D721Med (cell line): ENCODE measurements at regions not wholly inside any gene's neighbourhood (a gene's known extent, or its start where the extent isn't known, plus 50 kb on each side); places are given as distances from the start of the nearest gene placed in this dataset.

Source experiments
- DNase-seq: peaks from one replicate; pipeline ENCODE4 v3.0.0; 2011; ENCODE audit warnings: low spot score; ENCODE audit not compliant: insufficient read length
- FAIRE-seq: peaks from 2 replicates; lab custom pipeline; 2011; peaks lifted over from hg19 to GRCh38; lab: Jason Lieb, UNC
- TF ChIP-seq, protein P1 (sequence below): IDR thresholded peaks from 2 replicates; pipeline ENCODE4 v1.5.1; 2012; ENCODE audit warnings: mild to moderate bottlenecking, control low read depth; ENCODE audit not compliant: insufficient read depth; ENCODE audit errors: missing control alignments

DNA sequence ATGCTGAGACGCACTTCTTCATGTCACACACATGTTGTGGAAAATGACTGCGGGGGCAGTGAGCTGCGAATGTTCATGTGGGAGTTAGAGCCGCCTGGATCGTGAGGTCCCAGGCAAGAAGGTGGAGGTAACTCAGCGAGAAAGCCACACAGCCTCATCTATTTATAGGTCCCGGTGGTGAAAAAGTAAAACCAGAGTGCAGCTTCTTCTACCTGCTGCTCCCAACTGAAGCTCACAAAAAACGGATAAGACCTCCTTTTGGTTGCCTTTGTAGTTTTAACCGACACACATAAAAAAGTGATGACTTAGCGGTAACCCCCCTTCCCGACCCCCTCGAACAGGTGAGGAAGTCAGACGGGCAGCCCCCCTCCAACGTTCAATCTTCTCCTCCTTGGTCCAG is 276.9 kb downstream of the GATA3 start:
- no peak for FAIRE-seq
- TF ChIP-seq, protein P1, sequence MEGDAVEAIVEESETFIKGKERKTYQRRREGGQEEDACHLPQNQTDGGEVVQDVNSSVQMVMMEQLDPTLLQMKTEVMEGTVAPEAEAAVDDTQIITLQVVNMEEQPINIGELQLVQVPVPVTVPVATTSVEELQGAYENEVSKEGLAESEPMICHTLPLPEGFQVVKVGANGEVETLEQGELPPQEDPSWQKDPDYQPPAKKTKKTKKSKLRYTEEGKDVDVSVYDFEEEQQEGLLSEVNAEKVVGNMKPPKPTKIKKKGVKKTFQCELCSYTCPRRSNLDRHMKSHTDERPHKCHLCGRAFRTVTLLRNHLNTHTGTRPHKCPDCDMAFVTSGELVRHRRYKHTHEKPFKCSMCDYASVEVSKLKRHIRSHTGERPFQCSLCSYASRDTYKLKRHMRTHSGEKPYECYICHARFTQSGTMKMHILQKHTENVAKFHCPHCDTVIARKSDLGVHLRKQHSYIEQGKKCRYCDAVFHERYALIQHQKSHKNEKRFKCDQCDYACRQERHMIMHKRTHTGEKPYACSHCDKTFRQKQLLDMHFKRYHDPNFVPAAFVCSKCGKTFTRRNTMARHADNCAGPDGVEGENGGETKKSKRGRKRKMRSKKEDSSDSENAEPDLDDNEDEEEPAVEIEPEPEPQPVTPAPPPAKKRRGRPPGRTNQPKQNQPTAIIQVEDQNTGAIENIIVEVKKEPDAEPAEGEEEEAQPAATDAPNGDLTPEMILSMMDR, result no peak
- no peak for DNase-seq

DNA sequence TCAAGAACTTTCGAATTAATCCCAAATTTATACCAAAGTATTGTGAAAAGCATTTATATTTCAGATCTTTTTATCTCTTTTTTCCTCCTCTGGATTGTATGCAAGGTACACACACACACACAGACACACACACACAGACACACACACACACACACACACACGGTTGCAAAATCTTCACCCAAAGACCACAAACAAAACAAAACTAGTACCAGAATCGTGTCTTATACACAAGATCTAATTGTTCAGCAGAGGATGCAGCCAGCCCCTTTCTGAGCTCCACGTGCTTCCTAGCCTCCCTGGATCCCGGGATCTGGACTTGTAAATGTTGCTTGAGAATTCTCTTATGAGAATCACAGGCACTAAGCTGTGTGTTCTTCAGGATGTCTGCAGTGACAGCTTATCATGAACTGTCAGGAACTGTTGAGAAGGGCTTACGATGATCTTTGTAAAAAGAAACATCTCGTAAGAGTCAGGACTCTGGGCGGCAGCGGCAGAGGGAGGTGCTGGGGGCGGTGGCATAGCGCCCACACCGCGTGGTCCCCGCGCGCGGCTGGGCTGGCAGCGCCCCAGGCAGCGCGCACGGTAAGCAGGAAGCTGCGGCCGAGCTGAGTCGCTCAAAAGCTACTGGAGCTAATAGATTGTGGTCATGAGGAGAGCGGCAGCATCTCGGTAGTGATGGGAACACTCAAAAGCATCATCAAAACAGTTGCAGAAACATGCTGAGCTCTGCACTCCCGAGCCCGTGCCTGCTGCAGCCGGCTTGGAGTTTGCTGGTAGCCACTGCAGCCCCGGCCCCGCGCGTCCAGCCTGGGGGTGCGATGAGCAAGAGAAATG is 277.6 kb downstream of the GATA3 start:
- TF ChIP-seq, protein P1, result no peak
- no peak for FAIRE-seq
- DNase-seq, result no peak

DNA sequence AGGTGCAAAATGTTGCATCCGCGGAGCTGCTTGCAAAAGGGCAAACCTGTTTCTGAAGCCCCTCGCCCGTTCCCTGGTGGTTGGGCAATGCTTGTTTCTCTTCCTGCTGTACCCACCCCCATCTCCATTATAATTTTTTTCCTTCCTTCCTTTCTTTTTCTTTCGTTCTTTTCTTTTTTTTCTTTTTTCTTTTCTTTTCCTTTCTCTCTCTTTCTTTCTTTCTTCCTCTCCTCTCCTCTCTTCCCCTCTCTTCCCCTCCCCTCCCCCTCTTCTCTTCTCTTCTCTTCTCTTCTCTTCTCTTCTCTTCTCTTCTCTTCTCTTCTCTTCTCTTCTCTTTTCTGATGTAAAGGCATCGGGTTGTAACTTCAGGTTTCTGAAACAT is 278.2 kb downstream of the GATA3 start:
- no peak for FAIRE-seq
- TF ChIP-seq, protein P1, result no peak

DNA sequence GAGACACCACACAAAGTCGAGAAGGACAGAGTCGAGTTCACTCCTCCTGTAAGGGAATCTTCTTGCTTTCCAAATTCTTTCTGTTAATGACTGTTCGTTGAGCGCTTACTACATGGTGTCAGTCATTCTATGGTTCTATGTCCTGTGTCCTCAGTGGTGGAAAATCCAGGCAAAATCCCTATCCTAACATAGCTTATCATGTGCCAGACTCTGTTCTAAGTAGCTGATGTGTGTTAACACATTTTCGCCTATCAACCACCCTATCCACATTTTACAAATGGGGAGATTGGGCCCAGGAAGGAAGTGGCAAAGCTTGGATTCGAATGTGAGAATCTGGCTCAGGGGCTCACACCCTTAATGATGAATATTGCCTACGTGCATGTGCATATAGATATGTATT is 280.1 kb downstream of the GATA3 start:
- DNase-seq (no peak), FAIRE-seq (no peak)
- TF ChIP-seq, protein P1, result no peak

More for the DNA sequence above, 278.2 kb downstream of the GATA3 start:
- no peak for DNase-seq

DNA sequence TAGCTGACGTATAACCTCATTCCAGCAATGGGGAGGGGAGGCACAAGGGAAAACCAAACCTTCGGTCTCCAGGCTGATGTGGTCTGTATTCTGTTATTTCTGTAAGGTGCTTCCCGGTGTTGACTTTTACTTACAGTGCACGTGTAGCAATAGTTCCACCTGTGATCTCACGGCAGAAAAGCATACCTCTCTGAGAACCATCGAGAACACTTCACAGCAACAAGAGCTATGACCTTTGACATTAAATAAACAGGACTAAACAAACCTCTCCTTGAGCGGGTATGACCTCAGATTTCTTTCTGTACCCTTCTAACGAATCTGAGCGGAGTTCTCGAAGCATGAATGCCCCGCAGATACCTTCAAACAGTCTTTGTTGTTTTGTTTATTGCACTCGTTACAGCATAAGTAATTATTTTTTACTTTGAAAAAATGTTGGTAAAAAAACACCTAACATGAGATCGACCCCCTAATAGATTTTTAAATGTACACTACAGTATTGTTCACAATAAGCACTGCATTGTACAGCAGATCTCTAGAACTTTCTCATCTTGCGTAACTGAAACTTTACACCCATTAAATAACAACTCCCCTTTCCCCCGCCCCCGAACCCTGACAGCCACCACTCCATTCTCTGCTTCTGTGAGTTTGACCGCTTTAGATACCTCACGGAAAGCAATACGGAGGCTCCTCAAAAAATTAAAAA is 282.3 kb downstream of the GATA3 start:
- no peak for FAIRE-seq
- DNase-seq, result no peak
- TF ChIP-seq, protein P1, result no peak

DNA sequence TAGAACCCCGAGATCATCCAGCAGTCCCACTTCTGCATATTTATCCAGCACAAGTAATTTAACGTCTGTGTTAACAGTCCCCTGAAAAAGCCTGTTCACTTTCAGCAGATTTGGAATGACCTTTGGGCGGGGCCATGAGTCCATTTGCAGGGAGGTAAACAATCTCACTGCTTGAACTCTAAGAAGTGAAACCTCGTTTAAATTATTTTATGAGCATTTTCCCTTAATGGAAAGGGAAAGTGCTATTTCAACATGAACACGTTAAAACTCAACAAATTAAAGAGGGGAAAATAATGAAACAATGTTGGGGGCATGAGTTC is 282.8 kb downstream of the GATA3 start:
- FAIRE-seq, result no peak

More for the DNA sequence above, 282.8 kb downstream of the GATA3 start:
- TF ChIP-seq, protein P1, result no peak
- DNase-seq, result no peak
